GM19239 (cell line): ENCODE measurements at regions not wholly inside any gene's neighbourhood (a gene's known extent, or its start where the extent isn't known, plus 50 kb on each side); places are given as distances from the start of the nearest gene placed in this dataset.
"Not testable (repeated sequence)": the region's sequence is repeated elsewhere in the genome, so short reads cannot be mapped to it uniquely, and the experiment has no call there.

ENCODE experiments used
- DNase-seq: peaks from one replicate; pipeline ENCODE4 v3.0.0; 2011; ENCODE audit warnings: low spot score; ENCODE audit not compliant: insufficient read length
- FAIRE-seq: peaks from 2 replicates; lab custom pipeline; 2011; peaks lifted over from hg19 to GRCh38; lab: Jason Lieb, UNC

DNA sequence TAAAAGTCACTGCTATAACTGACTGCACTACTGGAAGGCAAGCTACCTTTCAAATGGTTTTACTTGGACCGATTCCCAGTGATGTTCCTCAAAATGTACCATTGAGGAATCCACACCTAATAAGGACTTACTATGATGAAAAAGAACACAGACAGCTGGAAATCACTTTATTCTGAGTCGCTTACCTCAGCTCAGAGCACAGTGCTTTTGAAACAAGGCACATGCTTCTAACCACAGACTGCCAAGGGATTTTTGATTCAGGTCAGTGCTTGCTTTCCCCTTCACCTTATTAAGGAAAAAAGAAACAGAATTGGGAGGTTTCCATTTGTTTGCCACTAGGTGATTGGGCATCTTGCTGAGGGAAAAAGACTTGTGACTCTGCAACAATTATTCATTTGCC lies 707.5 kb upstream of the FSHR start:
- no peak for DNase-seq
- no peak for FAIRE-seq

- FAIRE-seq (no peak), DNase-seq (no peak)
These were observed 706.5 kb upstream of the FSHR start for GRCh38 chr2:49860834-49861233.

DNA sequence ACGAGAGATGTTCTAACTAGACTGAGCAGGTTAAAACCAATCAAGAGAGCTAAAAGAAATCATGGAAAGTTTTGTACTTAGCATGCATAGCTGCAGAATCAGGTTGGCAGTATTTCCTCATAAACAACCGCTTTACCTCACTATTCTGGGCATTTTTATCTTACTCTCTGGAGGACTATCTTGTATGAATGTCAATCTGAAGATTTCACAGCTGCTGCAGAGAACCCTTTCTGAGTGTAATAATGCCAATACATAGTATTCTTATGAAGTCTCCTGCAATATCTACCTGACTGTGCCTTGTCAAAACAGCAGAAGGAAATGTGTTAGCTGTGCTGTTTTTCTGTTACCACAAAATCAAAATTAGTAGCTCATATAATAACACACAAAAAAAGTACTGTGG lies 705.9 kb upstream of the FSHR start:
- DNase-seq (no peak), FAIRE-seq (no peak)

DNA sequence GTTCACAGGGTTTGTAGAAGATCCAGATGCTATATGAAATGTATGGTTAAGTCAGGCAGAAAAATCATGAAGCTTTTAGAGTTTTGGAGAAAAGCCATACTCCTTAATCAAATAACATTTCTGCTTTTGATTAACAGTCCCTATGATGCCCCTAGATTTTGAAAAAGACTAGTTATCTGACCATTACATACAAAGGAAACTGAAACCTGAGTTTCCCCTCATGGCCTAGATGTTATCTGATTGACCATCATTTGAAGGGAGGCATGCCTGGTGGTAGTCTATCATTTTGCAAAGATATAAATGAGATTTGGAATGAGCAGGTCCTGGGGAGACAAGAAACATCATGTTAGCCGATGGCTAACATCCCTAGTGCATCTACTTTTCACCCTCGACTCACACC lies 704.3 kb upstream of the FSHR start:
- DNase-seq (no peak), FAIRE-seq (no peak)

- DNase-seq (no peak), FAIRE-seq (no peak)
These were observed 703.8 kb upstream of the FSHR start for GRCh38 chr2:49858113-49858490.

DNA sequence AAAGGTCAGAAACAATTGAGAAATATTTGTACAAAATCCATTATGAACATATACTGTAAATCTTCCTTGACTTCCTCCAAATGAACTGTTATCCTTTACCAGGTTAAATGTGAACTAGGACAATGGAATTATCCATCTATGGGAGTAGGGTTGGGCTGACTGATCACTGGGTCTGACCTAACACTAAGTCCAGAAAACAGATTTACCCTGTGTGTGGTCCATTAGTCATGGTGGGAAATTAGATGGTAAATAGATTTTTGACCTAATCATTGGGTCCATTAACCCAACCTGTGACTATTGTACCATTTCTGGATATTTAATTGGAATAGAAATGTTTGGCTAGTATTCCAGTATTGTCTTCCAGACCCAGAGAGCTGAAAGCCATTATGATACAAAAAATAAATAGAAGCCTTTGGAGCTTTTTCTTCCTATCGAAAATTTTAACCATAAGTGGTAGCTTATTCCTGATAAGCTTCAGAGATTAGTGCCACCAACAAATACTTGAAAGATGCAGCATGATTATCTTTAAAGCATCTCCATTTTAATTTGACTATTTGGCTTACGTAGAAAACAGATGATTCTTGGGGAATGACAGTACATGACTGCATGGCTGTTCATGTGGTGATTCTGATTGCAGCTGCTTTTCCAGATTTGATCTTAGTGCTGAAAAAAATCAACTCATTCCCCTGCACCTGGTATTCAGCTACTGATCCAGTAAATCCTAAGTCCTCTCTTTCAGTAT lies 703.2 kb upstream of the FSHR start:
- no peak for FAIRE-seq

DNA sequence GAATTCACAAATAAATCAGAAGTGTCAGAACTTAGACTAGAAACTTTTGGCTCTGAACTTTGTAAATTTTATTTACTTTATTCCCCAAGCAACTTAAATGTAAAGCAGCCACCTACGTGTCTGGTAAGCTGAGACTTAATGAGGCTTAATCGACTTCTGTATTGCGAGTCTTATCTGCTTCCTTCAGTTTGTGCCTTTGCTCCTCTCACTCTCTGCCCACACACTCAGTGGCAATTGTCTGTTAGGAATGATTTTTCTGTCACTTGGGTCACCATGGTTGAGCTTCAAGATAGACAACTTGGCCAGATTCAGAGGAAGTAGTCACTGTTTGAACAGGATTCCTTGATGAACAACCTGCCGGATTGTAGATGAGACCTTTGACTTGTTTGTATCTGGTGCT lies 691.4 kb upstream of the FSHR start:
- FAIRE-seq (no peak), DNase-seq (no peak)

More for the DNA sequence above, 703.2 kb upstream of the FSHR start:
- no peak for DNase-seq

- DNase-seq = no peak
- no peak for FAIRE-seq
These were observed 690.7 kb upstream of the FSHR start for GRCh38 chr2:49845021-49845420.

DNA sequence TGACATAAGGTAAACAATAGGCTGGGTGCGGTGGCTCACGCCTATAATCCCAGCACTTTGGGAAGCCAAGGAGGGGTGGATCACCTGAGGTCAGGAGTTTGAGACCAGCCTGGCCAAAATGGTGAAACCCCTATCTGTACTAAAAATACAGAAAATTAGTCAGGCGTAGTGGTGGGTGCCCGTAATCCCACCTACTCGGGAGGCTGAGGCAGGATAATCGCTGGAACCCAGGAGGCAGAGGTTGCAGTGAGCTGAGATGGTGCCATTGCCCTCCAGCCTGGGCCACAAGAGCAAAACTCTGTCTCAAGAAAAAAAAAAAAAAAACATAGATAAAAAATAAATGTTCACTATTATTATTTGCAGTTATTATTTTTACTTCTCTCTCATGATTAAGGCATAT lies 689.8 kb upstream of the FSHR start:
- not testable (repeated sequence) for DNase-seq, FAIRE-seq

- FAIRE-seq (no peak), DNase-seq (no peak)
These were observed 689.0 kb upstream of the FSHR start for GRCh38 chr2:49843314-49843713.

- no peak for DNase-seq
- FAIRE-seq = no peak
These were observed 686.2 kb upstream of the FSHR start for GRCh38 chr2:49840428-49840975.

DNA sequence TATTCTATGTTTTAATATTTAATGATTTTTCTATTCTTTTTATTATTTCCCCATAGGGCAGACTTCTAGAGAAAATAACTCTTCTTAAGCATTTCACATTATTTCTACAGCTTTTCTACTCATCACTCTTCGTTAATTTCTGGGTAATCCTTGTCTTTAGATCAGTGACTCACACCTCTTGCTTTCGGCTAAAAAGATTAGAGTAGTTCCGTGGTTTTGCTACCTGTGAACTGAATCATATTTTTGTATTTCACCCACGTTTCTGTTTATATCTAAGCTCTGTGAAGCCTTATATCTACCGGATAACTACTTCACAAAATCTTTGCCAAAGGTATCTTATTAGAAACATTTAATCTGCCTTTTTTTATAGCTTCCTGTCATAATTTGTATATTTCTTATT lies 685.5 kb upstream of the FSHR start:
- FAIRE-seq (no peak), DNase-seq (no peak)

GRCh38 chr2:49837561-49838293 lies 683.4 kb upstream of the FSHR start:
- DNase-seq (no peak), FAIRE-seq (no peak)

- DNase-seq = no peak
These were observed 681.7 kb upstream of the FSHR start for GRCh38 chr2:49836017-49836416.

GRCh38 chr2:49834433-49834832 lies 680.1 kb upstream of the FSHR start:
- DNase-seq (no peak), FAIRE-seq (no peak)

More at GRCh38 chr2:49836017-49836416, 681.7 kb upstream of the FSHR start:
- FAIRE-seq = no peak

- no peak for FAIRE-seq
- DNase-seq = no peak
These were observed 678.2 kb upstream of the FSHR start for GRCh38 chr2:49832555-49832954.

DNA sequence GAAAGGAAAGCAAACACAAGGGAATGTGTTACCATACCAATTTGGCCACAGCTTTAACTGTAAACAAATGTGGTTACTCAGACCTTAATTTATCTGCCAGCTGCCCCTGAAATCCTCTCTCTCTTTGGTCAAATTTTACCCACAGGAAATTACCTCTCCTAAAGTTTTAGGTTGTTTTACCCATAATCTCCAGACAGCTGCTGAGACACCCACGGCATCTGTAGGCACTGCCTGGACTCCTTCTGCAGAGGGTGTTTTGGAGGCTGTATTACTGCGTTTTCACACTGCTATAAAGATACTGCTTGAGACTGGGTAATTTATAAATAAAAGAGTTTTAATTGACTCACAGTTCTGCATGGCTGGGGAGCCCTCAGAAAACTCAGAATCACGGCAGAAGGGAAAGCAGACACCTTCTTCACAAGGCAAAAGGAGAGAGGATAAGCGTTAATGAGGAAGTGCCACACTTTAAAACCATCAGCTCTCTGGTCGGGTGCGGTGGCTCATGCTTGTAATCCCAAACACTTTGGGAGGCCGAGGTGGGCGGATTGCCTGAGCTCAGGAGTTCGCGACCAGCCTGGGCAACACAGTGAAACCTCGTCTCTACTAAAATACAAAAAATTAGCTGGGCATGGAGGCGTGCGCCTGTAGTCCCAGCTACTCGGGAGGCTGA lies 677.5 kb upstream of the FSHR start:
- FAIRE-seq (no peak), DNase-seq (no peak)

- FAIRE-seq (no peak), DNase-seq (no peak)
These were observed 676.5 kb upstream of the FSHR start for GRCh38 chr2:49830846-49831245.

GRCh38 chr2:49827366-49827765 lies 673.1 kb upstream of the FSHR start:
- DNase-seq (no peak), FAIRE-seq (no peak)

DNA sequence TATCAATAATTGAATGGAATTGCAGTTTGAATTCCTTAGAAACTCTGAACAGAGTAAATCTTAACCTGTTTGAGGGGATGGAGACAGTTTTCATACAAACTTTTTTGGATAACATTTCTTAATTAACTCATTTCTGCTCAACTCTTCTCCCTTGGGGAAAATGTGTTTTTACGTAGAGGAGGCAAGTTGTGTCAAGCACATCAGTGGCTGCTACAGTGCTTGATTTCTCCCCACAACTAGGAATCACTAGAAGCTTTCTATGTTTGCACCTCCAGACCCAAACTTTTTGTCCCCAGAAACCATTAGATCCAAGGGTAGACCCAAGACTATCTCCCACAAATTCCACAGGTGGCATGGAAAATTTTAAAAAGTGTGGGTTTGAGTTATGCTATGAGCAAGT lies 658.9 kb upstream of the FSHR start:
- DNase-seq (no peak), FAIRE-seq (no peak)

DNA sequence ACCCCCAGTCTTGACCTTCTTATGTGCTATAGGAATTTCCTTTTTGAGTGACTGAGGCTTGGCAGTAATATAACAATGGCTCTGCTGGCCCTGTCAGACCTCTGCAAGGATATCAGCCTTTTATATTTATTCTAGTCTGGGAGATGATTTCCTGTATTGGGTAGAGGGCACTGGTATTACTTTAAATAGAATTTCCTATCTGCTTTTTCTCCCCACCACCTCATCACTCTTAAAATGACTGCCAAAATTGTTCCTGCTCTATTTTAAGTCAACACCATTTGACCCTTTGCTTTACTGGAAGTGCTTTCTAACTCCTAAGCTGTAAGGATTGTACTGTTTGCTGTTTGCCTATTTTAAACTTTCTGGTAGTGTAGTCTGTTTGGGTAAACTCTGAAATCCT lies 658.4 kb upstream of the FSHR start:
- FAIRE-seq (no peak), DNase-seq (no peak)
